COR-L47 (cell line): ENCODE measurements at regions not wholly inside any gene's neighbourhood (a gene's known extent, or its start where the extent isn't known, plus 50 kb on each side); places are given as distances from the start of the nearest gene placed in this dataset.

Source experiments
- DNase-seq: peaks from one replicate; lab custom pipeline; 2025; lab: John Stamatoyannopoulos, UW

DNA sequence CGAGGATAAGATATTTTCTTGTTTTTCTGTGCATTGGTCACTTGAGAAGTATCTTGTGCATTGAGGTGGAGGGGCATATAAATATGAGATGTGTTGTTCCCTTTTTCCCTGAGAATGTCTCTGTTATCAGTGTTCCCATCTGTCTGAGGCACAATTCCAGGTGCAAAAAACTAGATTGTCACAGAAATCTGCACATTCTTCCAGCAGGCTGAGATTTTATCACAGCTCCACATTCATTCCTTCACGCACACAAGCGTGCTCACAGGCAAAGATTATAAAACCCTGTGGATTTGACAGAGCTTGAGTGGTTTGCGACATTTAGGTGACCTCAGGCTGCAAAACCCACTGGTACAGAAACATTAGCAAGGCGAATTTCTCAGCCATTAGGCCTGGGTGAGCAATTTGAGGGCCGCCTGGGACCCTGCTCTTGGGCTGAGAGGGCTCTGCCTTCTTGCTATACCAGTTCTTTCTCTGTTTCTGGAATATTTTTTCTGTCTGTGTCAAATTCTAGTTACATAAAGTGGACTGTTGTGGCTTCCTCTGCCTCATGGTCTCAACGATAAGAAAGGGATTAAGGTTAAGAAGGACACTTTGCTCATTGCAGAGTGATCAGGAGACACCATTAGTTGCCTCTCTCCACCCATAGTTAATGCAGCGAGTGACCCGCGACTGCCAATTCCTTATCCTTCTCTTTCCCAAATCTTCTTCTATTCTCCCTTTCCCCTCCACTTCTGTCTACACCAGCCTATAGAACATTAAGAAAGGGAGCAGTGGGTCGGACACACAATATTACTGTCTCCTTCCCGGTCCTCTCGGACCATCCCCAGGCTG, 86.7 kb upstream of the C1QTNF7 start:
- DNase-seq: no peak

DNA sequence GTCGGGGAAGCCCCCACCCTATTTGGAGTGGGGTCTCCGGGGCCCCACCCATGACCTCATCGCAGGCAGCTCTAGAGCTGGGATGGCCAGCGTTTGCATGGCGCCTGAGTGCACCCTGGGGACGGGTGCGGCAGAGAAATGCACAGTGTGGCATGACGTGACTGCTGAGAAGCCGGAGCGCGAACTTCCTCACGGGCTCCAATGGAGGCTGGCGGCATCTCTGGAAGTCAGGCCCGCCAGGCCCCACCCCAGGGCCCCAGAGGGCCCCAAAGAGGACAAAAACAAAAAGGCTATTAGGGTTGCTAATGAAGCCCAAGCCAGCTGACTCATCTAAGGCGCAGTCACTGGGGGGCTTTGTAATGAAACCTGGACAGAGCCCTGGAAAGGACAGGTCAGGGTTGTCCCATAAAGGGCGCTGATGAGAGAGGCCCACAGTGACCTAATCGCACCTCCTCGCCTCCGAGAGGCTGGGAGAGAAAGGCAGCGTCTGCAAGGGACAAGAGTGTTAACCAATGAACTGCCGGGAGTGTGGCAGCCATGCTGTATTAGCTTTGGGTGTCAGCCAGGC, 86.0 kb upstream of the C1QTNF7 start:
- no peak for DNase-seq

DNA sequence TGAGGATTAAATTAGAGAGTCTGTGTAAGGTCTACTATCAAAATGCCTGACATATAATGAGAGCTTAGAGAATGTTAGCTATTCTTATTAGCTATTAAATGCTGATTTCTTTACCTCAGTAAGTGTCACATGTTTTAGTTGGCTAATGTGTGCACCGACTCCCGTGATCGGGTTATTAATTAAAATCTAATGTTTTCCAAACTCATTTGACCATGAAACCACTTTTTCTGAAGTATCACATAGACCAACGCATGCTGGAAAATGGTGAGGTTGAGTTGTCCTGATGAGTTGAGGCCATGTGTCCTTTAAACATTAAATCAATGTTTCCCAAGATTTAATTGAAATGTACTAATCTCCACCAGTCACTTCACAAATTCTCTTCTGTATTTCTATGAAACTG, 84.8 kb upstream of the C1QTNF7 start:
- no peak for DNase-seq

DNA sequence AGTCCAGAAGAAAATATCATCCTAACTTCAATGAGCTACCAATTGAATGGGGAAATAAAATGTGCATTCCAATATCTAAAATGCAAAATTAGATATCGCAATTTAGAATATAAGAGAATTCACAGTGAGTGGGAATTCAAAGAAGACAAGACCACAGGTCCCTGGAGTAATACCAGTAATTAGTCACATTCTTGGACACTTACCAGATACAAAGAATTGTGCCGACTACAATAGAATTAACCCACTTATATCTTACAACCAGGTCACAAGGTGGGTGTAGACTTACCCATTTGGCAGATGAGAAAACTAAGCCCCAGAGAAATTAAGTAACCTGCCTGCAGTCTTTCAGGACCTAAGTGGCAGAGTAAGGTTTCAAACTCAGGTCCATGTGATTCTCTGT, 84.3 kb upstream of the C1QTNF7 start:
- DNase-seq: no peak

DNA sequence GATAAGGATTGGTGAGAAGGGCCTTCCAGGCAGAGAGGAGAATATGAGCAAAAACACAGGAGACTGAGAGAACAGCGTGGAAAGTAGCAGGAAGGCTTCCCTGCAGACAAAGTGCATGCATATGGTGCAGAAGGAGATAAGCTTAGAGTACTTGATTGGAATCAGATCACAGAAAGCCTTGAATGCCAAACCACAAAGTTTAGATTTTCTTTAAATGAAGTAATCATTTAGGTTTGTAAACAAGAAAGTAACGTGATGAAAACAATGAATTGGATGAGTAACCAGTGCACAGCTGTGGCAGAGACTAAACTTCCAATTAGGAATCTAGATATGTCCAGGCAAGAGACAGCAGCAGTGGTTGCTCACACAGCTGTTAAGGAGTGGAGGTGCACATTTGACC, 83.8 kb upstream of the C1QTNF7 start:
- DNase-seq: no peak

DNA sequence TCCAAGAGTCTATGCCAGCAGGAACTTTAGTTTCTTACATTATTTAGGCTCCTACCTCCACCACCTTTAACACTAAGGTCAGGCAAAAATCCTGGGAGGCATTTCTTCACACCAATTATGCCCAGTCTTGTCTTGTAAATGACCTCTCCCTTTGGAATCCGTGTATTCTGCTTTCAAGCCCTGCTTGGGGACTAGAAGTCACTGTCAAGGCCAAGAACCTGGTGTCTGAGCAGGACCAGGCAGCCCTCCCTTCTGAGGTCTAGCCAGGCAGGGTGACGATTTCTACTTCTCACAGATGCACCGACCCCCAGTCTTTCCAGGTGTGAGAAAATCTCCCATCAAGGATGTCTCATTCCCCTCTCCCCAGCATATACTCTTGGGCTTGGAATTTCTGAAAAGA, 82.7 kb upstream of the C1QTNF7 start:
- DNase-seq: no peak

DNA sequence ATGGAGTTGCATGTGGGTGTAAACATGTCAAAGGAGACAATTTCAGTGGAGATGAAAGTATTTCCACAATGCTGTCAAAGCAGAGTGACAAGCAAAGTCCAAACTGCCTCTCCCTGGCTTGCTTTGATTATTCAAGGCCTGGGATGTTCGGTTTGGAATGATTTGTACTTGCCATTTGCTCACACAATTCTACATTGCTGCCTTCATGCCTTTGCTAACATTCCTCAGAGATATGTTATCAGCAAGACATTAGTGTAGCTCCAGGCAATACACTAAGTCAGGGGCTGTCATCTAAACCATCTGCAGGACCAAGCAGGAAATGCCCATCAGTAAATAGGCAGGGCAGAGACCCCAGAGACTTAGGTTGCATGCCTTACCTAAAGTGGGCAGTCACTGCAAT, 79.6 kb upstream of the C1QTNF7 start:
- no peak for DNase-seq

DNA sequence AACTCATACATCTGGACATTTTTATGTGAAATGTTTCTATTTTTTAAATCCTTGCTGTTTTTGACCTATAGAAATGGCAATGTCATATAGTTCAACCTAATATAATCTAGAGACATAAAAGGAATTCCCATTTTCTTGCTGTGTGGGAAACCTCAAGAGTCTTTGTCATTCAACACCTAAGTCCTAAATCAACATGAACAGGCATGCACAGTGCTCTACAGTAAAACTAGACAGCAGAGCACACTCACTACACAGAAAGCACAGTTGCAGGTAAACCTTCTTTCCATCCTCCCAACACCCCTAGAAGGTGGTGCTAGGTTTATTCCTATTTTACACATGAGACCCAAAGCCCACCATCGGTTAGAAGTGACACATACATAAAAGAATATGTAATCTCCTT, 79.1 kb upstream of the C1QTNF7 start:
- DNase-seq: no peak

DNA sequence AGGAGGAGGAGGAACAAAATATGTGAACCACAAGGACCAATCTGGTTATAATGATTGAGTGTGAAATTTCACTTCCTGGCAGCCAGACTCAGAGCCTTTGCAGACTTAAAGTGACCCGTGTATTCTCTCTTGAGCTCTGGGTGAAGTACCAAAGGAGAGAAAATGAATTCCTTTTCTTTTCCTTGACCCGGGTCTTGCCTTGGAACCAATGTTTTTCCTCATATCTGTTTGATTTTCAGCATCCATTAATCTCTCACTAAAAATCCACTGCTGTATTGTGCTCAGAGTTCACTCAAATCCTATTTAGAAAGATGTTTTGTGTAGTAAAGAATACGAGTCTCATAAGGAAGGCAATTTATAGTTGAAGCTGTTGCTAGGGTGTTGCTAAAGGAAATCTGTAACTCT, 78.3 kb upstream of the C1QTNF7 start:
- no peak for DNase-seq

DNA sequence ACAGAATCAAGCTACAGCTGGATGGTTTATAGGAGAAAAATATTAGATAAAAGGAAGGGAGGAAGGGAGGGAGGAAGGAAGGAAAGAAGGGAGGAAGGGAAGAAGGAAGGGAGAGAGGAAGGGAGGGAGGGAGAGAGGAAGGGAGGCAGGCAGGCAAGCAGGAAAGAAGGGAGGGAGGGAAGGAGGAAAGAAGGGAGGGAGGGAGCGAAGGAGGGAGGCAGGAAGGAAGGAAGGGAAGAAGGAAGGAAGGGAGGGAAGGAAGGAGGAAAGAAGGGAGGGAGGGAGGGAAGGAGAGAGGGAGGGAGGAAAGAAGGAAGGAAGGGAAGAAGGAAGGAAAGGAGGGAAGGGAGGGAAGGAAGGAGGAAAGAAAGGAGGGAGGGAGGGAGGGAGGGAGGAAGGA, 77.9 kb upstream of the C1QTNF7 start:
- DNase-seq: no peak

DNA sequence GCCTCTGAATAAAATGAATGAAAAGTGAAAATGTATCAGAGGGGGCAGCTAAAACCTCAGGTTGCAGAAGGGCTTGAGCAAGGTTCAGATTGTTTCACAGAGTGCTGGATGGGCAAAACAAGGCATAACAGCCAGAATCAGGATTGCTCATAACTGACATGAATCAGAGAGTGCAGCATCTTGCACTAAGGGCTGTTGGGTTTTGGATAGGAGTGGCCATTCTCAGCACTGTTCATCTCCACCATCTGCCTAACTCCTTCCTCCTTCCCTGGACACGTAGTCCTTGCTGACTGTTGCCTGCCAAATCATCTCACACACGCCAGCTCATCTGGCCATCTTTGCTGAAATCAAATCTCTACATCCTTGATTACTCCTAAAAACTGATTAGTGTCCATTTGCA, 75.3 kb upstream of the C1QTNF7 start:
- no peak for DNase-seq

DNA sequence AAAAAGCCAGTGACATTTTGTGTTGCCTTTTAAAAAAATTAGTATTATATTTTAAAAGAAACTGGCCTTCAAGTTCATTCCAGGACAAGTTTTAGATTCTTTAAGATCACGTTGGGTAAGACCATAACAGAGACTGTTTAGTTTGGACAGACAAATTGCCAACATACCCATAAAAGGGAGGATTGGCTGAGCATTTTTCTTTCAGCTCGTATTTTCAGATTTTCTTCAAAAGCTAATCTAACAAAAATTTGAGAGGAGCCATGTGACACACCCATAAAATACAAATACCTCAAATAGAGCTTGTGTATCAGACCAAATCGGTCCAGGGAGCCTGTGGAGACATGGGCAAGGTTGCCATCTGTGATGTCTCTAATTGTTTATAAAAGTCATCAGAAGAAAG, 74.6 kb upstream of the C1QTNF7 start:
- DNase-seq: no peak

DNA sequence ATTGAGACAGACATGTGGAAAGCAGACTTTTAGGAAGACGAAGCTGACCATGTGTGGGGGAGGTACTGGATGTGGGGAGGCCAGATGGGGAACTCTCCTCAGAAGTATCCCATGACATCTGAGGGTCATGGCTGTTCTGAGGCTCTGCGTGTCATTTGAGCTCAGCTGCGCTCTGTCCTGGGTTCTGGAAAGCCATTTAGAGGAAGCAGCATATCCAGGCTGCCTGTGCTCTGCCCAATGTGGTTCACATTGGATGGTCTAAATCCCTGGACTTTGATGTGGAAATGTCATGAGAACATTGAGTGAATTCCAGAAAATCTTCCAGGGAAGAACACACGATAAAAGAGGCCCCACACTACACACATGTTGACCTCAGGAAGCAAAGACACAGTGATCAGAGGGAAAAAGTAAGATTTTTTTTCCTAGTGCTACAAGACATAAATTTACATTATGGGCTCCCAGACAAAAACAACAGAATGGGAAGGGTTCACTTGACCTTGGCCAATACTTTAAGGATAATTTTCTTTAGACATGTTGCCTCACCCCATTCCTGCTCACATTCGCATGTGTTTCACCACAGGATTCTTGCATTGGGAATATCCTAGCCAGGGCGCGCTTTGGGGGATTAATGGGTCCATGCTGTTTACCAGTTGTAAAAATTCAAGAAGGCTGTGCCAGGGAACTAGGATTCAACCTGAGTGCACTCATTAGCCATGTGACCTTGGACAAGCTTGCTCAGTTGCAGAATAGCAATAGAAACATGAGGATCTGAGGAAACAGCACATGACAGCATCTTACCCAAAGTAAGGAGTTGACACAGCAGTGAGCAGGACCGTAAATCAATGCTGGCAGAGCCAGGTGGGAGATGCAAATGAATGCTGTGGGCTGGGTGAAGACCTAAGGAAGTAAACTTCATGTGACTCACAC, 73.2 kb upstream of the C1QTNF7 start:
- DNase-seq: no peak

DNA sequence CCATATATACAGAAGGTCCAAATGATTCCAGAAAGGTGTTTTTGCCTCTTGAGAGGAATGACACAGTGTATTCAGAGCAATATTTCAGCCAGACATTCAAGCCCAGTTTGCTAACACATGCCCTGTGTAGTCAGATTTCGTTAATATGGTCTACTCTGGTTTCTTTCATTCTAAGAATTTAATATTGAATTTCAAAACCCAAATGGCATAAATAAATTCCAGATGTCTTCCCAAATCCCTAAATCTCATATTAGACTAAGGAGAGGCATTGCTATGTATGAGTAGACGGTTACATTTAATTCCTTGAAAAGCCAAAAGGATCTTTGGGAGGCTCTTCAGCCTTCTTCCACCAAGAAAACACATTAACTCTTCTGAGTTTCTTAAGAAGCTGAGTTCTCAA, 66.3 kb upstream of the C1QTNF7 start:
- DNase-seq: no peak

DNA sequence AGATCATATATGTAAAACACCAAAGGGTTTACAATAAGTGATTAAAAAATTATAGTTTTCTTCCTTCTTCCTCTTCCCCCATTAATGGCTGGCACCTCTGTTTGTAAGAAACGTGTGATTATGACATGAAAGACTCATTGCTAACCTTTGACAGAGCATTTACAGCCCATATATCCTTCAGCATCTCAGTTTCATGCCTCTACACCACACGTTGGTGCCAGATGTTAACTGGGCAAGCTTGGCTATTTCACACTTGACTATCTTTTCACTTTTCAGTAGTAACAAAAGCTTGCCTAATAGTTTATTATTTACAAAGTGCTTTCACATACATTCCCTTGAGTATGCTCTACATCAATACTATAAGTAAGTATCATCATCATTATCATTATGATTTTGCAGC, 65.3 kb upstream of the C1QTNF7 start:
- no peak for DNase-seq

DNA sequence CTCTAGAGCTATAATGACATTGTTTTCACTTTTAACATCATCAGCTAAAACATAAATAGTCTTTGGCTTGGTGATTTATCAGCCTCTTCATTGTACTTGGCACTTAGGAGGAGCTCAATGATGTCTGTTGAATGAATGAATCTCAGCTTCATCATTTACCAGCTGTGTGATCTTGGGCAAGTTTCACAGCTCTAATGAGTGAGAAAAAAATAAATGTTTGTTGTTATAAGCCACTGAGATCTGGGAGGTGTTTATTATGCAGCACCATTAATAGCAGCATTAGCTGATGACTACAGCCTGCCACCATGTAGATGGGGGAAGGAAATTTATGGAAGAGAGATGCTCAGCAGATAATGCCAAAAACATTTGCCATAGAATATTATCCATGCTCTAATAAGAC, 63.6 kb upstream of the C1QTNF7 start:
- DNase-seq: no peak

DNA sequence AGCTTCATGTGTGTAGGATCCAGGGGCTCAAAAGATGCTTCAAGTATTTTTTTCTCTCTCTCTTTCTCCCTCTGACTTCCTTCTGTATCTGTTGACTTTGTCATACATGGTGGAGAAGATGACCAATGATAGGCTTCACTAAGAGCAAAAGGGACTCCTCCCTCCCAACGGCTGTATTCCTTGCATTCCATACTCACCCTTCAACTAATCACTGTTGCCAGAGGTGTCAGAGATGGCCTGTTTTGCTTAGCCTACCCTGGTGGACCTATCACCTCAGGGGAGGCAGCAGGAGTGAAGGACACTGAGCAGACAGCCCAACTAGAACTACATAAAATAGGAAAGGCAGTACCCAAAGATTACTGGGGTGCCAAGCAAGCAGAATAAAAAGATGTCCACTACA, 62.2 kb upstream of the C1QTNF7 start:
- DNase-seq: no peak

DNA sequence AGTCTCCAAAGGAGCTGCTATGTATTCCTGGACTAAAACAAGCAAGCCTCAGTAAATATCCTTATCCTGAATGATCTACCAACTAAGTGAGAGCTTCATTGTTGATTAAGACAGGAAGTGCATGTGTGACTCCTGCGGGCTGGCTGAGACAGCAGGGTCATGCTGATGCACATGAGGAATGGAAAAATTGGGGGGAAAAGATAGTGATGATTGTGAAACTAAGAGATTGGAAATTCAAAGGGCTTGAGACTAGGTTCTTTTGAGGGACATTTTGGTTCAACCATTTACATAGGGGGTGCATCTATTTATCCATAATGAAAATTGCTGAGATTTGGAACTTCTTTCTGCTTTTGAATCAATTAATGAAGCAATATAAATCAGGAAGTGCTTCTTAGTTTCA, 61.1 kb upstream of the C1QTNF7 start:
- DNase-seq: no peak

DNA sequence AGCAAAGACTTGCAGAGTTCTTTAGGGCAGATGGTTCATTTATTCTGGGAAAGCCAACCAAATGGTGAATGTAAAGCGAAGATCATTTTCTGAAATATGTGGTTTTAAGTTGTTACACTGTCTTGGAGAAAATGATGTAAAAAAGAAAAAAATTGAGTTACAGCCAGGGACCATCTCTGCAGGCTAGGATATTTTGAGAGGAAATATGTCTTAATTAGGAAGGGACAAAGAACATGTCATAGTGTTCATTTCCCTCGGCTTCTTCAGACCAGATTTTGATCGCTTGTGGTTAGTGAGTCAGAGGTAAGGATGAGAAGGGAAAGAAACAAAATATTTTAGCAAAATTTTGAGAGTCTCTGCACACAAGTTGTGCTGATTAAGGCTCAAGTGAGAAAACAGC, 59.0 kb upstream of the C1QTNF7 start:
- DNase-seq: no peak

DNA sequence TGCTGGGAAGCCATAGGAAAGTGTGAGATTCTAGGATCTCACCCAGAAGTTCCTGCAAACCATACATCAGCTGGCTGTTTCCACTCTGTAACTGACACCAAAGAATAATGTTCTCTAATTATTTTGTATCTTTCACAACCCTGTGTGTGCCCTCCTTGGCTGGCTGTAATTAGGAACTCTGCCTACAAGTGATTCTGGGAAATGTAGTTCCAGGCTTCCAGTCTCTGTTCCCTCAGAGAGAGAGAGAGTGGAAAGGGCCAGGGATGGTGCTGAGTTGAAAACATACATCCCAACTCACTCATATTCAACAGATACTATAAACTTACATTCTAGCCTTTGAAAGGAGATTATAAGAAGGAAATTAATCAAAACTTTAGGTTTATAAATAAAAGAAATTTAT, 57.5 kb upstream of the C1QTNF7 start:
- no peak for DNase-seq

DNA sequence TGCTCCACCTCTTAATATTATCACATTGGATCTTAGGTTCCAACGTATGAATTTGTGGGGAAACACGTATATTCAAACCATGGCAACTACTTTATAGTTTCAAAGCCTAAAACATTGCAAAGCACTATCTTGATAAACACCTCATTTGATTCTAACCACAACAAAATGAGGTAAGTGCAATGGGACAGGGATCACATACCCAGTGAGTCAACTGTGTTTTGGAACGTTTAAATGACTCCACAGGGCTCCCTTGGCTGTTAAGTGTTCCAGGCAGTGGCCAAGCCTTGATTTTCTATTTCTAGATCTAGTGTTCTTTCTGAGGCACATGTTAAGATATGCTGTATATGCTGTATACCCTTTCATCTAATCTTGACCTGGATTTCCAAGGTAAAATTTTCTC, 54.5 kb upstream of the C1QTNF7 start:
- no peak for DNase-seq

DNA sequence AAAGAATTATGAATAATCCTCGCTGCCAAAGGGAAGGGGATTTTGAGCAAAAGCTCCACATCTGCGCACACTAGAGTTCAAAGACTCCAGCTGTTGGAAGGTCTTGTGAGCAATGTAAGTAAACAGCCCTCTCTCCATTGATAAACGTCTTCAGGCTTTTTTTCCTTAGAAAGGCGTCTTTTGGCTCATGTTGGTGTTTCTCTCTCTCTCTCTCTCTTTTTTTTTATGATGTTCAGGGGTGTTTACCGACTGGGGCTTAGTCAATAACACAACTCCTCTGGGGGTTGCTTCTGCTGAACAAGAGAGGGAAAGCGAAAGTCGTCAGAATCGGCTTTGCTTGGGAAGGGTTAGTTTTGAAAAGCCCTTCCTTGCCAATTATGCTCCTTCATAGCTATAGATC, 53.2 kb upstream of the C1QTNF7 start:
- no peak for DNase-seq

DNA sequence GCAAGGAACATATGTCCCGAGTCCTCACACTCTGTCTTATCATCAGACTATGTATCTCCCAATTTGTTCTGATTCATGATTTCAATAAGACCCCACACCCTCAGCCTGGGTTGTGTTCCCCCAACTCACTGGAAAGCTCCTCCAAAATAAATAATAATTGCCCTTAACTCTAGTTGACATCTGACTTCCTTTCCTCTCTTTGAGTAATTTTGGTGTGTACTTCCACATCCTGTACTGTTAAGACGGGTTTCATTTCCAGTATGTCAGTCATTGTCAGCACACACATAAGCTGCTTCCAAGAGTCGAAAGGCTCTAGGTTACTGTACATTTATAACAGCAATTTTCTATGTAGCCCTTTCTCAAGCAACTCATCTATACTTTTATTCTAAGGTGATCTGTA, 52.2 kb upstream of the C1QTNF7 start:
- DNase-seq: no peak
